ENCODE measurements at regions not wholly inside any gene's neighbourhood (a gene's known extent, or its start where the extent isn't known, plus 50 kb on each side); places are given as distances from the start of the nearest gene placed in this dataset.
A peak's percentile ranks its signal among the peaks of the same experiment; 100 is the strongest.

- no peak for DNase-seq
Measured at GRCh38 chr2:220241423-220241822, 614.0 kb downstream of the SLC4A3 start.

- no peak for DNase-seq
Measured at GRCh38 chr2:220243571-220243970, 616.1 kb downstream of the SLC4A3 start.

- no peak for DNase-seq
Measured at GRCh38 chr2:220246386-220246785, 619.0 kb downstream of the SLC4A3 start.

GRCh38 chr2:220247588-220248350 is 620.3 kb downstream of the SLC4A3 start:
- DNase-seq = no peak

- DNase-seq = no peak
Measured at GRCh38 chr2:220259662-220260061, 632.2 kb downstream of the SLC4A3 start.

- no peak for DNase-seq
Measured at GRCh38 chr2:220263300-220263699, 635.9 kb downstream of the SLC4A3 start.

GRCh38 chr2:220269367-220269766 is 641.9 kb downstream of the SLC4A3 start:
- DNase-seq = peak; percentile 91

- peak; percentile 22 for DNase-seq
Measured at GRCh38 chr2:220270481-220271070, 643.1 kb downstream of the SLC4A3 start.

GRCh38 chr2:220272656-220273055 is 645.2 kb downstream of the SLC4A3 start:
- DNase-seq = no peak

- no peak for DNase-seq
Measured at GRCh38 chr2:220273082-220273481, 645.7 kb downstream of the SLC4A3 start.

GRCh38 chr2:220275454-220275853 is 648.0 kb downstream of the SLC4A3 start:
- DNase-seq = no peak

GRCh38 chr2:220276741-220277444 is 649.5 kb downstream of the SLC4A3 start:
- no peak for DNase-seq

GRCh38 chr2:220277445-220277975 is 650.1 kb downstream of the SLC4A3 start:
- DNase-seq = no peak

- DNase-seq = no peak
Measured at GRCh38 chr2:220278022-220278421, 650.6 kb downstream of the SLC4A3 start.

- DNase-seq = no peak
Measured at GRCh38 chr2:220279372-220279771, 651.9 kb downstream of the SLC4A3 start.

GRCh38 chr2:220279840-220280239 is 652.4 kb downstream of the SLC4A3 start:
- DNase-seq = no peak

- no peak for DNase-seq
Measured at GRCh38 chr2:220280736-220281135, 653.3 kb downstream of the SLC4A3 start.

- DNase-seq = no peak
Measured at GRCh38 chr2:220281771-220282170, 654.3 kb downstream of the SLC4A3 start.

GRCh38 chr2:220282236-220282635 is 654.8 kb downstream of the SLC4A3 start:
- DNase-seq = no peak

GRCh38 chr2:220293966-220294365 is 666.5 kb downstream of the SLC4A3 start:
- DNase-seq = no peak

- peak; percentile 37 for DNase-seq
Measured at GRCh38 chr2:220296174-220296573, 668.7 kb downstream of the SLC4A3 start.

- DNase-seq = no peak
Measured at GRCh38 chr2:220297093-220297492, 669.7 kb downstream of the SLC4A3 start.

- DNase-seq = no peak
Measured at GRCh38 chr2:220300806-220301205, 673.4 kb downstream of the SLC4A3 start.

- DNase-seq = no peak
Measured at GRCh38 chr2:220302756-220303155, 675.3 kb downstream of the SLC4A3 start.
